MM.1S (cell line): ENCODE measurements at regions not wholly inside any gene's neighbourhood (a gene's known extent, or its start where the extent isn't known, plus 50 kb on each side); places are given as distances from the start of the nearest gene placed in this dataset.

Source experiments
- DNase-seq: peaks from one replicate; pipeline ENCODE4 v3.0.0-alpha.2; 2015
- H2AFZ ChIP-seq: fragments of 300-600 bp; sonication (generic); 2 replicates; pipeline ENCODE4 v1.6.0; 2016; ENCODE audit warnings: antibody characterized with exemption, low read length
- H3F3A ChIP-seq: fragments of 300-600 bp; sonication (generic); 2 replicates; pipeline ENCODE4 v1.6.1; 2016; ENCODE audit warnings: mild to moderate bottlenecking, antibody characterized with exemption, low read length, moderate library complexity, mixed read lengths; ENCODE audit not compliant: insufficient read depth
- H3K27ac ChIP-seq: fragments of 300-600 bp; sonication (generic); 2 replicates; pipeline ENCODE4 v1.5.1; 2016; ENCODE audit warnings: mild to moderate bottlenecking, low read length
- H3K27me3 ChIP-seq: fragments of 300-600 bp; sonication (generic); replicated peaks from 2 replicates; pipeline ENCODE4 v1.6.0; 2016; ENCODE audit warnings: low read length; ENCODE audit not compliant: insufficient read depth
- H3K36me3 ChIP-seq: fragments of 300-600 bp; sonication (generic); replicated peaks from 2 replicates; pipeline ENCODE4 v1.6.1; 2016; ENCODE audit warnings: mild to moderate bottlenecking, low read length, mixed read lengths; ENCODE audit not compliant: insufficient read depth
- H3K4me1 ChIP-seq: fragments of 300-600 bp; sonication (generic); 2 replicates; pipeline ENCODE4 v1.6.1; 2016; ENCODE audit warnings: low read length, mixed read lengths
- H3K4me2 ChIP-seq: fragments of 300-600 bp; sonication (generic); 2 replicates; pipeline ENCODE4 v1.6.0; 2016; ENCODE audit warnings: low read depth, low read length
- H3K4me3 ChIP-seq: fragments of 300-600 bp; sonication (generic); 2 replicates; pipeline ENCODE4 v1.5.1; 2016; ENCODE audit warnings: low read length, mixed read lengths
- H3K79me2 ChIP-seq: fragments of 300-600 bp; sonication (generic); 2 replicates; pipeline ENCODE4 v1.6.1; 2016; ENCODE audit warnings: mixed run types, low read length, mixed read lengths
- H3K9ac ChIP-seq: fragments of 300-600 bp; sonication (generic); 2 replicates; pipeline ENCODE4 v1.6.1; 2016; ENCODE audit warnings: low read length, mixed read lengths
- H3K9me2 ChIP-seq: fragments of 300-600 bp; sonication (generic); replicated peaks from 2 replicates; pipeline ENCODE4 v1.6.1; 2016; ENCODE audit warnings: mild to moderate bottlenecking, low read length, mixed read lengths; ENCODE audit not compliant: insufficient read depth
- H3K9me3 ChIP-seq: fragments of 300-600 bp; sonication (generic); replicated peaks from 2 replicates; pipeline ENCODE4 v1.6.1; 2016; ENCODE audit warnings: mild to moderate bottlenecking, low read length, mixed read lengths; ENCODE audit not compliant: insufficient read depth
- H4K20me1 ChIP-seq: fragments of 300-600 bp; sonication (generic); 2 replicates; pipeline ENCODE4 v1.6.1; 2016; ENCODE audit warnings: mild to moderate bottlenecking, low read length, moderate library complexity, mixed read lengths; ENCODE audit not compliant: insufficient read depth
- EZH2 ChIP-seq: fragments of 300-600 bp; sonication (generic); optimal IDR thresholded peaks from 2 replicates; pipeline ENCODE3; 2017; ENCODE audit warnings: low read depth, mild to moderate bottlenecking, antibody characterized with exemption, low read length, mixed read lengths
- EZH2phosphoT487 ChIP-seq: fragments of 300-600 bp; sonication (generic); IDR thresholded peaks from 2 replicates; pipeline ENCODE4 v1.6.1; 2018; ENCODE audit warnings: antibody characterized with exemption, low read length
- TF ChIP-seq, protein P1 (sequence below): fragments of 300-600 bp; sonication (generic); IDR thresholded peaks from 2 replicates; pipeline ENCODE4 v1.5.1; 2016; ENCODE audit warnings: antibody characterized with exemption, low read length, mixed read lengths

GRCh38 chr1:177627148-177627910 is 342.5 kb downstream of the SEC16B start:
- H3K4me2 ChIP-seq: no peak overlapping the region
- no peak for DNase-seq
- no peaks in the 10 kb centered on the region for H3F3A ChIP-seq
- TF ChIP-seq EZH2 (no peak), EZH2phosphoT487 (no peak)
- TF ChIP-seq, protein P1, sequence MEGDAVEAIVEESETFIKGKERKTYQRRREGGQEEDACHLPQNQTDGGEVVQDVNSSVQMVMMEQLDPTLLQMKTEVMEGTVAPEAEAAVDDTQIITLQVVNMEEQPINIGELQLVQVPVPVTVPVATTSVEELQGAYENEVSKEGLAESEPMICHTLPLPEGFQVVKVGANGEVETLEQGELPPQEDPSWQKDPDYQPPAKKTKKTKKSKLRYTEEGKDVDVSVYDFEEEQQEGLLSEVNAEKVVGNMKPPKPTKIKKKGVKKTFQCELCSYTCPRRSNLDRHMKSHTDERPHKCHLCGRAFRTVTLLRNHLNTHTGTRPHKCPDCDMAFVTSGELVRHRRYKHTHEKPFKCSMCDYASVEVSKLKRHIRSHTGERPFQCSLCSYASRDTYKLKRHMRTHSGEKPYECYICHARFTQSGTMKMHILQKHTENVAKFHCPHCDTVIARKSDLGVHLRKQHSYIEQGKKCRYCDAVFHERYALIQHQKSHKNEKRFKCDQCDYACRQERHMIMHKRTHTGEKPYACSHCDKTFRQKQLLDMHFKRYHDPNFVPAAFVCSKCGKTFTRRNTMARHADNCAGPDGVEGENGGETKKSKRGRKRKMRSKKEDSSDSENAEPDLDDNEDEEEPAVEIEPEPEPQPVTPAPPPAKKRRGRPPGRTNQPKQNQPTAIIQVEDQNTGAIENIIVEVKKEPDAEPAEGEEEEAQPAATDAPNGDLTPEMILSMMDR: no peak
- no peaks in the 10 kb centered on the region for H3K4me1 ChIP-seq
- no peak overlapping the region for H2AFZ ChIP-seq
- no peaks in the 10 kb centered on the region for H3K27me3 ChIP-seq
- H3K9ac ChIP-seq: no peak overlapping the region
- no peaks in the 10 kb centered on the region for H3K9me3 ChIP-seq
- no peaks in the 10 kb centered on the region for H4K20me1 ChIP-seq
- no peaks in the 10 kb centered on the region for H3K9me2 ChIP-seq
- H3K79me2 ChIP-seq: no peaks in the 10 kb centered on the region
- H3K27ac ChIP-seq: no peak overlapping the region
- no peak overlapping the region for H3K4me3 ChIP-seq
- H3K36me3 ChIP-seq: no peaks in the 10 kb centered on the region

GRCh38 chr1:177620636-177621190 is 349.1 kb downstream of the SEC16B start:
- no peak for DNase-seq
- H3K79me2 ChIP-seq: no peaks in the 10 kb centered on the region
- H3K27ac ChIP-seq: no peak overlapping the region
- no peak overlapping the region for H3K4me2 ChIP-seq
- no peak for TF ChIP-seq EZH2phosphoT487
- TF ChIP-seq, protein P1: no peak
- TF ChIP-seq EZH2: no peak
- no peaks in the 10 kb centered on the region for H3K36me3 ChIP-seq
- H3K4me1 ChIP-seq: no peaks in the 10 kb centered on the region
- H3F3A ChIP-seq: no peaks in the 10 kb centered on the region
- no peaks in the 10 kb centered on the region for H4K20me1 ChIP-seq
- H3K9me3 ChIP-seq: no peaks in the 10 kb centered on the region
- H3K9me2 ChIP-seq: no peaks in the 10 kb centered on the region
- H3K4me3 ChIP-seq: no peak overlapping the region
- no peak overlapping the region for H3K9ac ChIP-seq
- H2AFZ ChIP-seq: no peak overlapping the region
- H3K27me3 ChIP-seq: no peaks in the 10 kb centered on the region

DNA sequence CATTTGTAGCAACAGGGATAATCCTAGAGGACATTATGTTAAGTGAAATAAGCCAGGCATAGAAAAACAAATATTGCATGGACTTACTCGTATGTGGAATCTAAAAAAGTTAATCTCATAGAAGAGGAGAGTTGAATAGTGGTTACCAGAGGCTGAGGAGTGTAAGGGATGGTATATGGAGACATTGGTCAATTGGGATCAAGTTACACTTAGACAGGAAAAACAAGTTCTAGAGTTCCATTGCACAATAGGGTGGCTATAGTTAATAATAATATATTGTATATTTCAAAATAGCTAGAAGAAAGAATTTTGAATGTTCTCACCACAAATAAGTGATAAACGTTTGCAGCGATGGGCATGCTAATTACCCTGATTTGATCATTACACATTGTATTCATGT is 354.6 kb downstream of the SEC16B start:
- H4K20me1 ChIP-seq: no peaks in the 10 kb centered on the region
- TF ChIP-seq, protein P1: no peak
- TF ChIP-seq EZH2phosphoT487 (no peak), EZH2 (no peak)

More for the DNA sequence above, 354.6 kb downstream of the SEC16B start:
- no peaks in the 10 kb centered on the region for H3K27me3 ChIP-seq
- no peaks in the 10 kb centered on the region for H3K9me2 ChIP-seq
- no peak overlapping the region for H3K9ac ChIP-seq
- no peaks in the 10 kb centered on the region for H3K79me2 ChIP-seq
- no peak overlapping the region for H3K4me2 ChIP-seq
- H3K9me3 ChIP-seq: no peaks in the 10 kb centered on the region
- DNase-seq: no peak
- H3F3A ChIP-seq: no peaks in the 10 kb centered on the region
- H3K36me3 ChIP-seq: no peaks in the 10 kb centered on the region
- H2AFZ ChIP-seq: no peak overlapping the region
- H3K27ac ChIP-seq: no peak overlapping the region
- H3K4me3 ChIP-seq: no peak overlapping the region
- H3K4me1 ChIP-seq: no peaks in the 10 kb centered on the region
